ENCODE measurements at regions not wholly inside any gene's neighbourhood (a gene's known extent, or its start where the extent isn't known, plus 50 kb on each side); places are given as distances from the start of the nearest gene placed in this dataset.

- H3K36me3 ChIP-seq: no peaks in the 10 kb centered on the region
- peaks cover 0 to 11% (median 3%) of the 10 kb centered on the region in 3 donors for H3K4me1 ChIP-seq
- no peaks in the 10 kb centered on the region for H3K9me3 ChIP-seq
- no peak overlapping the region for H3K27ac ChIP-seq
- DNase-seq: no peak
- no peak overlapping the region for H3K4me3 ChIP-seq
- WGBS, 2 donors: 64 to 75% methylated on average over 7 of the region's 7 CpGs
- intact Hi-C loops (cut with DNase I): no loop called here
- H3K27me3 ChIP-seq: peaks cover 0 to 71% (median 9%) of the 10 kb centered on the region in 4 donors
- no peak for TF ChIP-seq POLR2A (IDR thresholded peaks at IDR 0.05)
- TF ChIP-seq CTCF (IDR thresholded peaks at IDR 0.05): no peak
These were observed 90.4 kb upstream of the FMN2 start for GRCh38 chr1:240001177-240001740.

- DNase-seq: no peak
- H3K27me3 ChIP-seq: peaks cover 0 to 42% (median 0%) of the 10 kb centered on the region in 4 donors
These were observed 87.5 kb upstream of the FMN2 start for GRCh38 chr1:240004086-240004749.

GRCh38 chr1:240005997-240006650 lies 85.6 kb upstream of the FMN2 start:
- peaks cover 0 to 24% (median 0%) of the 10 kb centered on the region in 4 donors for H3K27me3 ChIP-seq
- intact Hi-C loops (cut with DNase I): no loop called here
- no peak for DNase-seq
- peaks cover 0 to 8% (median 0%) of the 10 kb centered on the region in 3 donors for H3K9me3 ChIP-seq
- H3K4me1 ChIP-seq: no peaks in the 10 kb centered on the region
- no peak overlapping the region for H3K4me3 ChIP-seq
- no peak overlapping the region for H3K27ac ChIP-seq
- TF ChIP-seq POLR2A (IDR thresholded peaks at IDR 0.05): no peak
- TF ChIP-seq CTCF (IDR thresholded peaks at IDR 0.05): no peak
- no peaks in the 10 kb centered on the region for H3K36me3 ChIP-seq
- 61 to 78% methylated on average over 4 of the region's 5 CpGs for WGBS, 2 donors

More at GRCh38 chr1:240004086-240004749, 87.5 kb upstream of the FMN2 start:
- Histone ChIP-seq H3K4me1 (no peaks in the 10 kb centered on the region), H3K36me3 (no peaks in the 10 kb centered on the region), H3K9me3 (no peaks in the 10 kb centered on the region), H3K4me3 (no peak overlapping the region), H3K27ac (no peak overlapping the region)
- peak in 3 of 6 experiments; percentile 26 to 67 (median 45) for TF ChIP-seq CTCF (IDR thresholded peaks at IDR 0.05)
- no peak for TF ChIP-seq POLR2A (IDR thresholded peaks at IDR 0.05)
- intact Hi-C loops (cut with DNase I): no loop called here
- 54 to 63% methylated on average over 11 to 12 of the region's 12 CpGs for WGBS, 2 donors

- no peak for TF ChIP-seq CTCF (IDR thresholded peaks at IDR 0.05)
- TF ChIP-seq POLR2A (IDR thresholded peaks at IDR 0.05): no peak
- 0 to 27% methylated on average over 2 of the region's 5 CpGs for WGBS, 2 donors
These were observed 83.4 kb upstream of the FMN2 start for GRCh38 chr1:240008298-240008697.

GRCh38 chr1:240014051-240014450 lies 77.6 kb upstream of the FMN2 start:
- TF ChIP-seq CTCF (IDR thresholded peaks at IDR 0.05) (no peak), POLR2A (IDR thresholded peaks at IDR 0.05) (no peak)
- no peaks in the 10 kb centered on the region for H3K36me3 ChIP-seq
- DNase-seq: no peak
- no peak overlapping the region for H3K4me3 ChIP-seq
- no peaks in the 10 kb centered on the region for H3K4me1 ChIP-seq
- no peak overlapping the region for H3K27ac ChIP-seq
- no peaks in the 10 kb centered on the region for H3K27me3 ChIP-seq
- H3K9me3 ChIP-seq: peaks cover 0 to 17% (median 0%) of the 10 kb centered on the region in 3 donors
- intact Hi-C loops (cut with DNase I): no loop called here
- 70 to 79% methylated on average over 5 of the region's 5 CpGs for WGBS, 2 donors

More at GRCh38 chr1:240008298-240008697, 83.4 kb upstream of the FMN2 start:
- Histone ChIP-seq H3K27ac (no peak overlapping the region), H3K4me3 (no peak overlapping the region), H3K36me3 (no peaks in the 10 kb centered on the region), H3K9me3 (peaks cover 0 to 8% (median 0%) of the 10 kb centered on the region in 3 donors), H3K4me1 (no peaks in the 10 kb centered on the region), H3K27me3 (peaks cover 0 to 7% (median 0%) of the 10 kb centered on the region in 4 donors)
- intact Hi-C loops (cut with DNase I): no loop called here
- no peak for DNase-seq

All from esophagus squamous epithelium (tissue), 5 donors.